Upper lobe of right lung (tissue), 1 donor: ENCODE measurements at regions not wholly inside any gene's neighbourhood (a gene's known extent, or its start where the extent isn't known, plus 50 kb on each side); places are given as distances from the start of the nearest gene placed in this dataset.
"Not testable (repeated sequence)": the region's sequence is repeated elsewhere in the genome, so short reads cannot be mapped to it uniquely, and the experiment has no call there.

ENCODE experiments used
- ATAC-seq: fragments of 200-7000 bp; cut with Tn5 transposase; one replicate; pipeline ENCODE4 v1.9.1; 2020; ENCODE audit warnings: mild to moderate bottlenecking, moderate library complexity
- DNase-seq: peaks from one replicate; pipeline ENCODE4 v3.0.0-alpha.2; 2020
- H3K27ac ChIP-seq: fragments of 200-600 bp; one replicate; pipeline ENCODE4 v1.8.0; 2022
- H3K27me3 ChIP-seq: fragments of 200-600 bp; one replicate; pipeline ENCODE4 v1.8.0; 2022; ENCODE audit warnings: mild to moderate bottlenecking
- H3K36me3 ChIP-seq: fragments of 200-600 bp; one replicate; pipeline ENCODE4 v1.8.0; 2022
- H3K4me1 ChIP-seq: fragments of 200-600 bp; one replicate; pipeline ENCODE4 v1.8.0; 2022
- H3K4me3 ChIP-seq: fragments of 200-600 bp; one replicate; pipeline ENCODE4 v1.8.0; 2022; ENCODE audit warnings: mild to moderate bottlenecking
- H3K9me3 ChIP-seq: fragments of 200-600 bp; one replicate; pipeline ENCODE4 v1.8.0; 2022
- CTCF ChIP-seq: fragments of 200-600 bp; IDR thresholded peaks from one replicate; pipeline ENCODE4 v1.8.0; 2022; ENCODE audit warnings: antibody characterized with exemption
- intact Hi-C: fragments of 100-400 bp; cut with DNase I; formaldehyde crosslinking; loops from one replicate; pipeline ENCODE4 v1.11.0; 2022
- donor health status: DM: no; HTN: yes; CAD: no; lungs with severe emphysema.

- intact Hi-C loops, result no loop called here
- no peak for ATAC-seq
- no peak for DNase-seq
Observed at GRCh38 chr10:108039821-108040584, 875.5 kb upstream of the SORCS1 start.

GRCh38 chr10:108037061-108037460, 872.6 kb upstream of the SORCS1 start:
- Histone ChIP-seq H3K36me3 (no peaks in the 10 kb centered on the region), H3K4me1 (no peaks in the 10 kb centered on the region), H3K9me3 (no peaks in the 10 kb centered on the region), H3K4me3 (no peak overlapping the region), H3K27me3 (no peaks in the 10 kb centered on the region), H3K27ac (no peak overlapping the region)
- intact Hi-C loops, result no loop called here
- no peak for TF ChIP-seq CTCF
- DNase-seq (no peak), ATAC-seq (no peak)

More at GRCh38 chr10:108039821-108040584, 875.5 kb upstream of the SORCS1 start:
- Histone ChIP-seq H3K4me1 (no peaks in the 10 kb centered on the region), H3K36me3 (no peaks in the 10 kb centered on the region), H3K27ac (no peak overlapping the region), H3K27me3 (no peaks in the 10 kb centered on the region), H3K4me3 (no peak overlapping the region), H3K9me3 (no peaks in the 10 kb centered on the region)
- no peak for TF ChIP-seq CTCF

GRCh38 chr10:108036265-108036664, 871.8 kb upstream of the SORCS1 start:
- Histone ChIP-seq H3K36me3 (no peaks in the 10 kb centered on the region), H3K4me1 (no peaks in the 10 kb centered on the region), H3K4me3 (no peak overlapping the region), H3K9me3 (no peaks in the 10 kb centered on the region), H3K27ac (no peak overlapping the region), H3K27me3 (no peaks in the 10 kb centered on the region)
- no peak for DNase-seq
- ATAC-seq, result no peak
- no peak for TF ChIP-seq CTCF
- intact Hi-C loops, result no loop called here

- H3K27me3 ChIP-seq, result no peaks in the 10 kb centered on the region
- H3K36me3 ChIP-seq, result no peaks in the 10 kb centered on the region
- intact Hi-C loops, result no loop called here
- ATAC-seq, result no peak
- DNase-seq, result no peak
- no peaks in the 10 kb centered on the region for H3K9me3 ChIP-seq
- no peak overlapping the region for H3K4me3 ChIP-seq
- H3K4me1 ChIP-seq, result no peaks in the 10 kb centered on the region
- H3K27ac ChIP-seq, result no peak overlapping the region
- no peak for TF ChIP-seq CTCF
Observed at GRCh38 chr10:108034829-108035228, 870.3 kb upstream of the SORCS1 start.

GRCh38 chr10:108033518-108033917, 869.0 kb upstream of the SORCS1 start:
- DNase-seq, H3K4me1 ChIP-seq, H3K27ac ChIP-seq, H3K4me3 ChIP-seq, H3K27me3 ChIP-seq, H3K36me3 ChIP-seq, intact Hi-C loops, H3K9me3 ChIP-seq, ATAC-seq: not testable (repeated sequence)

- TF ChIP-seq CTCF, result no peak
- H3K36me3 ChIP-seq, result no peaks in the 10 kb centered on the region
- intact Hi-C loops, result no loop called here
- no peak for DNase-seq
- no peaks in the 10 kb centered on the region for H3K9me3 ChIP-seq
- no peaks in the 10 kb centered on the region for H3K27me3 ChIP-seq
- H3K27ac ChIP-seq, result no peak overlapping the region
- no peak overlapping the region for H3K4me3 ChIP-seq
- no peak for ATAC-seq
- no peaks in the 10 kb centered on the region for H3K4me1 ChIP-seq
Observed at GRCh38 chr10:108031505-108031904, 867.0 kb upstream of the SORCS1 start.
